ENCODE measurements at regions not wholly inside any gene's neighbourhood (a gene's known extent, or its start where the extent isn't known, plus 50 kb on each side); places are given as distances from the start of the nearest gene placed in this dataset.
A peak's percentile ranks its signal among the peaks of the same experiment; 100 is the strongest.

GRCh38 chr2:12151716-12152115 is 405.3 kb downstream of the LPIN1 start:
- no peak overlapping the region for H3K27ac ChIP-seq
- TF ChIP-seq CTCF (conservative IDR thresholded peaks at IDR 0.05) = no peak

GRCh38 chr2:12152888-12153287 is 406.5 kb downstream of the LPIN1 start:
- TF ChIP-seq CTCF (conservative IDR thresholded peaks at IDR 0.05) = no peak
- no peak overlapping the region for H3K27ac ChIP-seq

- no peak overlapping the region for H3K27ac ChIP-seq
- TF ChIP-seq CTCF (conservative IDR thresholded peaks at IDR 0.05) = no peak
These were observed 409.0 kb downstream of the LPIN1 start for GRCh38 chr2:12155303-12156051.

- no peak for TF ChIP-seq CTCF (conservative IDR thresholded peaks at IDR 0.05)
- H3K27ac ChIP-seq = no peak overlapping the region
These were observed 409.9 kb downstream of the LPIN1 start for GRCh38 chr2:12156349-12156748.

- peak overlapping the region; percentile 58 for H3K27ac ChIP-seq
- no peak for TF ChIP-seq CTCF (conservative IDR thresholded peaks at IDR 0.05)
These were observed 414.7 kb downstream of the LPIN1 start for GRCh38 chr2:12161085-12161484.

- TF ChIP-seq CTCF (conservative IDR thresholded peaks at IDR 0.05) = no peak
- no peak overlapping the region for H3K27ac ChIP-seq
These were observed 416.1 kb downstream of the LPIN1 start for GRCh38 chr2:12162269-12163247.

GRCh38 chr2:12163866-12164265 is 417.4 kb downstream of the LPIN1 start:
- no peak for TF ChIP-seq CTCF (conservative IDR thresholded peaks at IDR 0.05)
- H3K27ac ChIP-seq = no peak overlapping the region
